Kidney (tissue), 13 donors: ENCODE measurements at regions not wholly inside any gene's neighbourhood (a gene's known extent, or its start where the extent isn't known, plus 50 kb on each side); places are given as distances from the start of the nearest gene placed in this dataset.

ENCODE experiments used
- DNase-seq, 5 donors: peaks; one replicate each; pipeline ENCODE4 v3.0.0-alpha.2; 2013 to 2020
- FAIRE-seq: peaks from 2 replicates; lab custom pipeline; 2012; peaks lifted over from hg19 to GRCh38; lab: Jason Lieb, UNC
- H3K27ac ChIP-seq, 2 donors: one replicate each; pipeline ENCODE4 v1.7.0; 2013; ENCODE audit warnings: low read depth in 2 of 2, low read length in 2 of 2, inconsistent platforms in 1 of 2
- H3K27me3 ChIP-seq: one replicate; pipeline ENCODE4 v1.7.1; 2013; ENCODE audit warnings: low read length, inconsistent platforms; ENCODE audit not compliant: control insufficient read depth, insufficient read depth
- H3K36me3 ChIP-seq, 3 donors: one replicate each; pipeline versions ENCODE4 v1.7.0 to v1.7.1; 2013; ENCODE audit warnings: low read length in 3 of 3, control low read depth in 1 of 3, inconsistent platforms in 1 of 3; ENCODE audit not compliant: insufficient read depth in 3 of 3, control insufficient read depth in 2 of 3
- H3K4me1 ChIP-seq, 3 donors: one replicate each; pipeline versions ENCODE4 v1.7.0 to v1.7.1; 2013; ENCODE audit warnings: low read length in 3 of 3, inconsistent platforms in 1 of 3, low read depth in 1 of 3; ENCODE audit not compliant: control insufficient read depth in 2 of 3, insufficient read depth in 2 of 3
- H3K4me3 ChIP-seq, 3 donors: one replicate each; pipeline versions ENCODE4 v1.7.0 to v1.8.1; 2013; ENCODE audit warnings: low read length in 3 of 3, control low read depth in 1 of 3, inconsistent platforms in 1 of 3
- H3K9ac ChIP-seq, 3 donors: one replicate each; pipeline versions ENCODE4 v1.7.0 to v1.7.1; 2013; ENCODE audit warnings: low read length in 3 of 3, control low read depth in 1 of 3, inconsistent platforms in 1 of 3
- H3K9me3 ChIP-seq, 3 donors: one replicate each; pipeline versions ENCODE4 v1.7.0 to v1.7.1; 2013; ENCODE audit warnings: low read length in 3 of 3, control low read depth in 1 of 3, inconsistent platforms in 1 of 3; ENCODE audit not compliant: control insufficient read depth in 2 of 3, insufficient read depth in 1 of 3
- intact Hi-C: fragments of 100-400 bp; cut with DNase I; formaldehyde crosslinking; loops from one replicate; pipeline ENCODE4 v1.11.1; 2022
- TF ChIP-seq, protein P1 (sequence below): IDR thresholded peaks from 3 replicates; pipeline ENCODE4 v1.5.1; 2012; ENCODE audit warnings: mild to moderate bottlenecking, moderate library complexity, borderline replicate concordance; ENCODE audit not compliant: insufficient read depth; ENCODE audit errors: extremely low read depth
- donor health status: control.
- donor health status: control.
- donor health status: control.
- donor health status: control.
- donor health status: control.
- donor health status: DM: yes; HTN: yes; CAD: no.
- donor health status: Normal renal cell carcinoma (clear cell type).

DNA sequence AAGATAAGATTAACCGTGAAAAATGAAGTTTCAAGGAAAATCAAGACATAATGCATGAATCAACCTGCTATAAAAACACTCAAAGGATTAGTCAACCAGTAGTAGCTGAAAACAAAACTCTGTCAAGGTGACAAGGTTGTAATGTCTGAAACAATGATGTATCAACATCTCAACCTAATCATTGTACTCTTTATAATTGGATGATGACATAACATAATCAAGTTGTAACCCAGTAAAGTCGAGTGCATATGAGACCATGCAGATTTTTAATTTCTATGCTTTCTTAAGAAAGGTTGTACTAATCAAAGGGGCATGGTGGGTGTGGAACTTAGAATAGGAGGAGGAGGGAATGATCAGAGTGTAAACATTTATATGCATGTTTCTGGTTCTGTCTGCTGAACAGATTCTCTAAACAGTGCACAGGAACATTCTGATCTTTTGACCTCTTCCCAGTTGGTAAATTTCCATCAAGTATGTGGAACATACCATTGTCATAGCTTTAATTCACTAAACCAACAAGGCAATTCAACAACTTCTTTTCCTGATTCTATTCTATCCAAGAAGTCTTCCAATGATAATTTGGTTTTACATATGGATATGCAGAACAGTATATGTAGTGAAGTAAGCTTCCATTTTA is 253.7 kb downstream of the TTC6 start:
- H3K9ac ChIP-seq = no peak overlapping the region
- no peak for FAIRE-seq
- H3K4me1 ChIP-seq = no peaks in the 10 kb centered on the region
- no peak for DNase-seq
- H3K9me3 ChIP-seq = no peaks in the 10 kb centered on the region
- no peaks in the 10 kb centered on the region for H3K27me3 ChIP-seq
- TF ChIP-seq, protein P1, sequence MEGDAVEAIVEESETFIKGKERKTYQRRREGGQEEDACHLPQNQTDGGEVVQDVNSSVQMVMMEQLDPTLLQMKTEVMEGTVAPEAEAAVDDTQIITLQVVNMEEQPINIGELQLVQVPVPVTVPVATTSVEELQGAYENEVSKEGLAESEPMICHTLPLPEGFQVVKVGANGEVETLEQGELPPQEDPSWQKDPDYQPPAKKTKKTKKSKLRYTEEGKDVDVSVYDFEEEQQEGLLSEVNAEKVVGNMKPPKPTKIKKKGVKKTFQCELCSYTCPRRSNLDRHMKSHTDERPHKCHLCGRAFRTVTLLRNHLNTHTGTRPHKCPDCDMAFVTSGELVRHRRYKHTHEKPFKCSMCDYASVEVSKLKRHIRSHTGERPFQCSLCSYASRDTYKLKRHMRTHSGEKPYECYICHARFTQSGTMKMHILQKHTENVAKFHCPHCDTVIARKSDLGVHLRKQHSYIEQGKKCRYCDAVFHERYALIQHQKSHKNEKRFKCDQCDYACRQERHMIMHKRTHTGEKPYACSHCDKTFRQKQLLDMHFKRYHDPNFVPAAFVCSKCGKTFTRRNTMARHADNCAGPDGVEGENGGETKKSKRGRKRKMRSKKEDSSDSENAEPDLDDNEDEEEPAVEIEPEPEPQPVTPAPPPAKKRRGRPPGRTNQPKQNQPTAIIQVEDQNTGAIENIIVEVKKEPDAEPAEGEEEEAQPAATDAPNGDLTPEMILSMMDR = no peak
- no peak overlapping the region for H3K27ac ChIP-seq
- no peaks in the 10 kb centered on the region for H3K36me3 ChIP-seq
- H3K4me3 ChIP-seq = no peak overlapping the region
- intact Hi-C loops = no loop called here

DNA sequence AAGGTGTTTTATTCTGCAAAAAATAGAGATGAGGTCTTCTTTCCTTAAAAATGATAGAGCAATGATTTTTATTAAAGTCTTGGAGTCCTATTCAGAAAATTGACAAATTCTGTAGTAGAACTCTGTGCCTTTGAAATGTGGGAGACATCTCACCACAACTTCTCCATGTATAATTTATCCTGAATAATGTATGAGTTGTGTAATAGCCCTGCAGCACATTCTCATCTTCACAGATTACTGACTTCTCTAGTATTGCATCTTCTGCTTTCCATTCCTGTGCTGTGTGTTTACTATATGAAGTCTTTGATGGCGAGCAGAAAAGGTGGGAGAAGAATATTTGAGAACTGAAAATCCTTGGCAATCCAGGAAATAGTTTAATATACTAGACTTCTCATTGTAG is 255.6 kb downstream of the TTC6 start:
- TF ChIP-seq, protein P1 = no peak
- Histone ChIP-seq H3K27ac (no peak overlapping the region), H3K36me3 (no peaks in the 10 kb centered on the region), H3K9me3 (no peaks in the 10 kb centered on the region), H3K4me3 (no peak overlapping the region), H3K4me1 (no peaks in the 10 kb centered on the region), H3K27me3 (no peaks in the 10 kb centered on the region), H3K9ac (no peak overlapping the region)
- no peak for FAIRE-seq
- DNase-seq = no peak
- intact Hi-C loops = no loop called here

DNA sequence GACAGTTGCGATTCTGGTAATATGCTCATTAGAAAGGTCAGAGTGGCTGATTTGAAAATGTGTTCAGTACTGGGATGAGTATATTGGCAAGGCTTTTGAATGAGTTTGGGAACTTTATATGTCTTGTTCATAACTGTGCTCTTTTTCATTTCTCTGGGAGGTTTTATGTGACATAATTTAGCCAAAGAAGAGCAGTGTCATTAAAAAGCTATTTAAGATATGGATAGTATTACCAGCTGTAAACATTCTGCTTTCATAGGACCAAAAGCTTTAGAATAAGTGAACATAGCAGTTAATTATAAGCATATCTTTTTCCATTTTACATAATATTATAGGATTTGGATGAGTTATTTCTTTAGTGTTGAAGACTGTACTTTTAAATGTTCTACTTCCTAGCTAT is 260.4 kb downstream of the TTC6 start:
- Histone ChIP-seq H3K9ac (no peak overlapping the region), H3K9me3 (no peaks in the 10 kb centered on the region), H3K4me3 (no peak overlapping the region), H3K4me1 (no peaks in the 10 kb centered on the region), H3K36me3 (no peaks in the 10 kb centered on the region), H3K27me3 (no peaks in the 10 kb centered on the region), H3K27ac (no peak overlapping the region)
- intact Hi-C loops = no loop called here
- DNase-seq (no peak), FAIRE-seq (no peak)
- TF ChIP-seq, protein P1 = no peak

DNA sequence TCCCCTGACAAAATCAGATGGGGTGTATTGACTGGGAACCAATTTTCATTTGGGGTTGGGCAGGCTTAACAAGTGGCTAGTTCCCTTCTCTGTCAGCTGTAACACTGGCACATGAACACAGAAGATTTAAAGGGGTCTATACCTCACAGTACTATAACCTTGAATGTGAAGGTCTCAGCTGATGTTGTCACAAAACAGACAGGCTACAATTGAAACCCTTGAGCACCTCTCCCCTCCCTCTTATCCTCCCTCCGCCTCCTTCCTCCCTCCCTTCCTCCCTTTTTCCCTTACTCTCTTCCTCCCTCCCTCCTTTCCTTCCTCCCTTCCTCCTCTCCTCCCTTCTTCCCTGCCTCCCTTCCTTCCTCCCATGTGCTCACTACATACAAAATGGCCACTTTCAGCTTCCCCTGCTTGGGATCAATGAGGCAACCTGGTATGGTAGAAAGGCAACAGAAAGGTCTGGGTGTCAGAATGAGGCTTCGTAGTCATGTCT is 262.4 kb downstream of the TTC6 start:
- no peak overlapping the region for H3K27ac ChIP-seq
- intact Hi-C loops = no loop called here
- H3K27me3 ChIP-seq = no peaks in the 10 kb centered on the region
- no peak overlapping the region for H3K9ac ChIP-seq
- no peaks in the 10 kb centered on the region for H3K36me3 ChIP-seq
- DNase-seq (no peak), FAIRE-seq (no peak)
- no peaks in the 10 kb centered on the region for H3K9me3 ChIP-seq
- no peaks in the 10 kb centered on the region for H3K4me1 ChIP-seq
- no peak overlapping the region for H3K4me3 ChIP-seq
- TF ChIP-seq, protein P1 = no peak
